ENCODE measurements at regions not wholly inside any gene's neighbourhood (a gene's known extent, or its start where the extent isn't known, plus 50 kb on each side); places are given as distances from the start of the nearest gene placed in this dataset.

GRCh38 chr4:15340902-15341732 is 86.7 kb upstream of the C1QTNF7 start:
- no peak for DNase-seq

DNA sequence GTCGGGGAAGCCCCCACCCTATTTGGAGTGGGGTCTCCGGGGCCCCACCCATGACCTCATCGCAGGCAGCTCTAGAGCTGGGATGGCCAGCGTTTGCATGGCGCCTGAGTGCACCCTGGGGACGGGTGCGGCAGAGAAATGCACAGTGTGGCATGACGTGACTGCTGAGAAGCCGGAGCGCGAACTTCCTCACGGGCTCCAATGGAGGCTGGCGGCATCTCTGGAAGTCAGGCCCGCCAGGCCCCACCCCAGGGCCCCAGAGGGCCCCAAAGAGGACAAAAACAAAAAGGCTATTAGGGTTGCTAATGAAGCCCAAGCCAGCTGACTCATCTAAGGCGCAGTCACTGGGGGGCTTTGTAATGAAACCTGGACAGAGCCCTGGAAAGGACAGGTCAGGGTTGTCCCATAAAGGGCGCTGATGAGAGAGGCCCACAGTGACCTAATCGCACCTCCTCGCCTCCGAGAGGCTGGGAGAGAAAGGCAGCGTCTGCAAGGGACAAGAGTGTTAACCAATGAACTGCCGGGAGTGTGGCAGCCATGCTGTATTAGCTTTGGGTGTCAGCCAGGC is 86.0 kb upstream of the C1QTNF7 start:
- no peak for DNase-seq

GRCh38 chr4:15343000-15343399 is 84.8 kb upstream of the C1QTNF7 start:
- DNase-seq = no peak

DNA sequence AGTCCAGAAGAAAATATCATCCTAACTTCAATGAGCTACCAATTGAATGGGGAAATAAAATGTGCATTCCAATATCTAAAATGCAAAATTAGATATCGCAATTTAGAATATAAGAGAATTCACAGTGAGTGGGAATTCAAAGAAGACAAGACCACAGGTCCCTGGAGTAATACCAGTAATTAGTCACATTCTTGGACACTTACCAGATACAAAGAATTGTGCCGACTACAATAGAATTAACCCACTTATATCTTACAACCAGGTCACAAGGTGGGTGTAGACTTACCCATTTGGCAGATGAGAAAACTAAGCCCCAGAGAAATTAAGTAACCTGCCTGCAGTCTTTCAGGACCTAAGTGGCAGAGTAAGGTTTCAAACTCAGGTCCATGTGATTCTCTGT is 84.3 kb upstream of the C1QTNF7 start:
- DNase-seq = no peak

GRCh38 chr4:15344041-15344440 is 83.8 kb upstream of the C1QTNF7 start:
- no peak for DNase-seq

GRCh38 chr4:15345134-15345533 is 82.7 kb upstream of the C1QTNF7 start:
- no peak for DNase-seq

DNA sequence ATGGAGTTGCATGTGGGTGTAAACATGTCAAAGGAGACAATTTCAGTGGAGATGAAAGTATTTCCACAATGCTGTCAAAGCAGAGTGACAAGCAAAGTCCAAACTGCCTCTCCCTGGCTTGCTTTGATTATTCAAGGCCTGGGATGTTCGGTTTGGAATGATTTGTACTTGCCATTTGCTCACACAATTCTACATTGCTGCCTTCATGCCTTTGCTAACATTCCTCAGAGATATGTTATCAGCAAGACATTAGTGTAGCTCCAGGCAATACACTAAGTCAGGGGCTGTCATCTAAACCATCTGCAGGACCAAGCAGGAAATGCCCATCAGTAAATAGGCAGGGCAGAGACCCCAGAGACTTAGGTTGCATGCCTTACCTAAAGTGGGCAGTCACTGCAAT is 79.6 kb upstream of the C1QTNF7 start:
- no peak for DNase-seq

DNA sequence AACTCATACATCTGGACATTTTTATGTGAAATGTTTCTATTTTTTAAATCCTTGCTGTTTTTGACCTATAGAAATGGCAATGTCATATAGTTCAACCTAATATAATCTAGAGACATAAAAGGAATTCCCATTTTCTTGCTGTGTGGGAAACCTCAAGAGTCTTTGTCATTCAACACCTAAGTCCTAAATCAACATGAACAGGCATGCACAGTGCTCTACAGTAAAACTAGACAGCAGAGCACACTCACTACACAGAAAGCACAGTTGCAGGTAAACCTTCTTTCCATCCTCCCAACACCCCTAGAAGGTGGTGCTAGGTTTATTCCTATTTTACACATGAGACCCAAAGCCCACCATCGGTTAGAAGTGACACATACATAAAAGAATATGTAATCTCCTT is 79.1 kb upstream of the C1QTNF7 start:
- DNase-seq = no peak

GRCh38 chr4:15349531-15349935 is 78.3 kb upstream of the C1QTNF7 start:
- no peak for DNase-seq

DNA sequence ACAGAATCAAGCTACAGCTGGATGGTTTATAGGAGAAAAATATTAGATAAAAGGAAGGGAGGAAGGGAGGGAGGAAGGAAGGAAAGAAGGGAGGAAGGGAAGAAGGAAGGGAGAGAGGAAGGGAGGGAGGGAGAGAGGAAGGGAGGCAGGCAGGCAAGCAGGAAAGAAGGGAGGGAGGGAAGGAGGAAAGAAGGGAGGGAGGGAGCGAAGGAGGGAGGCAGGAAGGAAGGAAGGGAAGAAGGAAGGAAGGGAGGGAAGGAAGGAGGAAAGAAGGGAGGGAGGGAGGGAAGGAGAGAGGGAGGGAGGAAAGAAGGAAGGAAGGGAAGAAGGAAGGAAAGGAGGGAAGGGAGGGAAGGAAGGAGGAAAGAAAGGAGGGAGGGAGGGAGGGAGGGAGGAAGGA is 77.9 kb upstream of the C1QTNF7 start:
- no peak for DNase-seq

- DNase-seq = no peak
These were observed 75.3 kb upstream of the C1QTNF7 start for GRCh38 chr4:15352524-15352923.

- DNase-seq = no peak
These were observed 74.6 kb upstream of the C1QTNF7 start for GRCh38 chr4:15353207-15353606.

DNA sequence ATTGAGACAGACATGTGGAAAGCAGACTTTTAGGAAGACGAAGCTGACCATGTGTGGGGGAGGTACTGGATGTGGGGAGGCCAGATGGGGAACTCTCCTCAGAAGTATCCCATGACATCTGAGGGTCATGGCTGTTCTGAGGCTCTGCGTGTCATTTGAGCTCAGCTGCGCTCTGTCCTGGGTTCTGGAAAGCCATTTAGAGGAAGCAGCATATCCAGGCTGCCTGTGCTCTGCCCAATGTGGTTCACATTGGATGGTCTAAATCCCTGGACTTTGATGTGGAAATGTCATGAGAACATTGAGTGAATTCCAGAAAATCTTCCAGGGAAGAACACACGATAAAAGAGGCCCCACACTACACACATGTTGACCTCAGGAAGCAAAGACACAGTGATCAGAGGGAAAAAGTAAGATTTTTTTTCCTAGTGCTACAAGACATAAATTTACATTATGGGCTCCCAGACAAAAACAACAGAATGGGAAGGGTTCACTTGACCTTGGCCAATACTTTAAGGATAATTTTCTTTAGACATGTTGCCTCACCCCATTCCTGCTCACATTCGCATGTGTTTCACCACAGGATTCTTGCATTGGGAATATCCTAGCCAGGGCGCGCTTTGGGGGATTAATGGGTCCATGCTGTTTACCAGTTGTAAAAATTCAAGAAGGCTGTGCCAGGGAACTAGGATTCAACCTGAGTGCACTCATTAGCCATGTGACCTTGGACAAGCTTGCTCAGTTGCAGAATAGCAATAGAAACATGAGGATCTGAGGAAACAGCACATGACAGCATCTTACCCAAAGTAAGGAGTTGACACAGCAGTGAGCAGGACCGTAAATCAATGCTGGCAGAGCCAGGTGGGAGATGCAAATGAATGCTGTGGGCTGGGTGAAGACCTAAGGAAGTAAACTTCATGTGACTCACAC is 73.2 kb upstream of the C1QTNF7 start:
- no peak for DNase-seq

- DNase-seq = no peak
These were observed 66.3 kb upstream of the C1QTNF7 start for GRCh38 chr4:15361529-15361928.

DNA sequence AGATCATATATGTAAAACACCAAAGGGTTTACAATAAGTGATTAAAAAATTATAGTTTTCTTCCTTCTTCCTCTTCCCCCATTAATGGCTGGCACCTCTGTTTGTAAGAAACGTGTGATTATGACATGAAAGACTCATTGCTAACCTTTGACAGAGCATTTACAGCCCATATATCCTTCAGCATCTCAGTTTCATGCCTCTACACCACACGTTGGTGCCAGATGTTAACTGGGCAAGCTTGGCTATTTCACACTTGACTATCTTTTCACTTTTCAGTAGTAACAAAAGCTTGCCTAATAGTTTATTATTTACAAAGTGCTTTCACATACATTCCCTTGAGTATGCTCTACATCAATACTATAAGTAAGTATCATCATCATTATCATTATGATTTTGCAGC is 65.3 kb upstream of the C1QTNF7 start:
- DNase-seq = no peak

GRCh38 chr4:15364183-15364582 is 63.6 kb upstream of the C1QTNF7 start:
- DNase-seq = no peak

- DNase-seq = no peak
These were observed 62.2 kb upstream of the C1QTNF7 start for GRCh38 chr4:15365641-15366040.

DNA sequence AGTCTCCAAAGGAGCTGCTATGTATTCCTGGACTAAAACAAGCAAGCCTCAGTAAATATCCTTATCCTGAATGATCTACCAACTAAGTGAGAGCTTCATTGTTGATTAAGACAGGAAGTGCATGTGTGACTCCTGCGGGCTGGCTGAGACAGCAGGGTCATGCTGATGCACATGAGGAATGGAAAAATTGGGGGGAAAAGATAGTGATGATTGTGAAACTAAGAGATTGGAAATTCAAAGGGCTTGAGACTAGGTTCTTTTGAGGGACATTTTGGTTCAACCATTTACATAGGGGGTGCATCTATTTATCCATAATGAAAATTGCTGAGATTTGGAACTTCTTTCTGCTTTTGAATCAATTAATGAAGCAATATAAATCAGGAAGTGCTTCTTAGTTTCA is 61.1 kb upstream of the C1QTNF7 start:
- no peak for DNase-seq

DNA sequence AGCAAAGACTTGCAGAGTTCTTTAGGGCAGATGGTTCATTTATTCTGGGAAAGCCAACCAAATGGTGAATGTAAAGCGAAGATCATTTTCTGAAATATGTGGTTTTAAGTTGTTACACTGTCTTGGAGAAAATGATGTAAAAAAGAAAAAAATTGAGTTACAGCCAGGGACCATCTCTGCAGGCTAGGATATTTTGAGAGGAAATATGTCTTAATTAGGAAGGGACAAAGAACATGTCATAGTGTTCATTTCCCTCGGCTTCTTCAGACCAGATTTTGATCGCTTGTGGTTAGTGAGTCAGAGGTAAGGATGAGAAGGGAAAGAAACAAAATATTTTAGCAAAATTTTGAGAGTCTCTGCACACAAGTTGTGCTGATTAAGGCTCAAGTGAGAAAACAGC is 59.0 kb upstream of the C1QTNF7 start:
- DNase-seq = no peak

GRCh38 chr4:15370296-15370695 is 57.5 kb upstream of the C1QTNF7 start:
- no peak for DNase-seq

DNA sequence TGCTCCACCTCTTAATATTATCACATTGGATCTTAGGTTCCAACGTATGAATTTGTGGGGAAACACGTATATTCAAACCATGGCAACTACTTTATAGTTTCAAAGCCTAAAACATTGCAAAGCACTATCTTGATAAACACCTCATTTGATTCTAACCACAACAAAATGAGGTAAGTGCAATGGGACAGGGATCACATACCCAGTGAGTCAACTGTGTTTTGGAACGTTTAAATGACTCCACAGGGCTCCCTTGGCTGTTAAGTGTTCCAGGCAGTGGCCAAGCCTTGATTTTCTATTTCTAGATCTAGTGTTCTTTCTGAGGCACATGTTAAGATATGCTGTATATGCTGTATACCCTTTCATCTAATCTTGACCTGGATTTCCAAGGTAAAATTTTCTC is 54.5 kb upstream of the C1QTNF7 start:
- no peak for DNase-seq

DNA sequence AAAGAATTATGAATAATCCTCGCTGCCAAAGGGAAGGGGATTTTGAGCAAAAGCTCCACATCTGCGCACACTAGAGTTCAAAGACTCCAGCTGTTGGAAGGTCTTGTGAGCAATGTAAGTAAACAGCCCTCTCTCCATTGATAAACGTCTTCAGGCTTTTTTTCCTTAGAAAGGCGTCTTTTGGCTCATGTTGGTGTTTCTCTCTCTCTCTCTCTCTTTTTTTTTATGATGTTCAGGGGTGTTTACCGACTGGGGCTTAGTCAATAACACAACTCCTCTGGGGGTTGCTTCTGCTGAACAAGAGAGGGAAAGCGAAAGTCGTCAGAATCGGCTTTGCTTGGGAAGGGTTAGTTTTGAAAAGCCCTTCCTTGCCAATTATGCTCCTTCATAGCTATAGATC is 53.2 kb upstream of the C1QTNF7 start:
- no peak for DNase-seq

DNA sequence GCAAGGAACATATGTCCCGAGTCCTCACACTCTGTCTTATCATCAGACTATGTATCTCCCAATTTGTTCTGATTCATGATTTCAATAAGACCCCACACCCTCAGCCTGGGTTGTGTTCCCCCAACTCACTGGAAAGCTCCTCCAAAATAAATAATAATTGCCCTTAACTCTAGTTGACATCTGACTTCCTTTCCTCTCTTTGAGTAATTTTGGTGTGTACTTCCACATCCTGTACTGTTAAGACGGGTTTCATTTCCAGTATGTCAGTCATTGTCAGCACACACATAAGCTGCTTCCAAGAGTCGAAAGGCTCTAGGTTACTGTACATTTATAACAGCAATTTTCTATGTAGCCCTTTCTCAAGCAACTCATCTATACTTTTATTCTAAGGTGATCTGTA is 52.2 kb upstream of the C1QTNF7 start:
- no peak for DNase-seq

DNA sequence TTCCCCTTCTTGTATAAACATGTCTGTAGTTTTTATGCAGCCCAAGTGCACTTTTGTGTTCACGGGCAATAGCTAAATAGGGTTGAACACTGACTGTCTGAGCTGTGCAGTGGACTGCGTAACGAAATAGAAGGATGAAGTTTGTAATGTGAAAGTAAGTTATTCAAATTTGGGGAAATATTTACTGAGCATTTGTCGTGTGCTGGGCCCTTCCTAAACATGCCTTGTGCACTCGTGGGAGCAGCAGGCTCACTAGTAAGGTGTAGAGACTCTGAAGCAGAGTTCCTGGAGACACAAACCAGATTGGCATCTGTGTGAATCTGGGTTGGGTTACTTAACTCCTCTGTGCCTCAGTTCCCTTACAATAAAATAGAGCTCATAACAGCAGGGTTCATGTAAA is 51.7 kb upstream of the C1QTNF7 start:
- no peak for DNase-seq

Data from NCI-H1417 (cell line).